Tibial artery (tissue), 4 donors: ENCODE measurements at regions not wholly inside any gene's neighbourhood (a gene's known extent, or its start where the extent isn't known, plus 50 kb on each side); places are given as distances from the start of the nearest gene placed in this dataset.

Source experiments
- DNase-seq, 2 donors: peaks; one replicate each; pipeline ENCODE4 v3.0.0-alpha.2; 2019
- H3K27ac ChIP-seq, 2 donors: fragments of 200-600 bp; sonication (generic) in 1 of 2; 1 replicate in 1 of 2; 2 replicates in 1 of 2; pipeline ENCODE4 v1.5.1; 2018 to 2019; ENCODE audit warnings: mild to moderate bottlenecking in 1 of 2
- H3K27me3 ChIP-seq, 2 donors: fragments of 200-600 bp; sonication (generic) in 1 of 2; one replicate each; pipeline versions ENCODE4 v1.5.1 to v1.6.0; 2016 to 2019
- H3K36me3 ChIP-seq, 3 donors: fragments of 200-600 bp; sonication (generic) in 2 of 3; one replicate each; pipeline ENCODE4 v1.5.1; 2016 to 2019; ENCODE audit warnings: mild to moderate bottlenecking in 2 of 3
- H3K4me1 ChIP-seq, 4 donors: fragments of 200-600 bp; sonication (generic) in 2 of 4; 1 replicate in 3 of 4; 2 replicates in 1 of 4; pipeline ENCODE4 v1.5.1; 2016 to 2019
- H3K4me3 ChIP-seq, 2 donors: fragments of 200-600 bp; sonication (generic) in 1 of 2; 1 replicate in 1 of 2; 2 replicates in 1 of 2; pipeline ENCODE4 v1.5.1; 2018 to 2019; ENCODE audit warnings: mild to moderate bottlenecking in 2 of 2
- H3K9me3 ChIP-seq, 3 donors: fragments of 200-600 bp; sonication (generic) in 1 of 3; one replicate each; pipeline ENCODE4 v1.5.1; 2016 to 2019
- CTCF ChIP-seq, 2 experiments: fragments of 200-600 bp in 1 of 2; fragments of 450-650 bp in 1 of 2; IDR thresholded peaks; one replicate each; pipeline ENCODE4 v1.5.1; 2017 to 2019; ENCODE audit warnings: antibody characterized with exemption in 2 of 2, mild to moderate bottlenecking in 1 of 2, moderate library complexity in 1 of 2
- intact Hi-C: fragments of 100-400 bp; cut with DNase I; formaldehyde crosslinking; loops from one replicate; pipeline ENCODE4 v1.15.0; 2023; ENCODE audit warnings: low total_unique reads

DNA sequence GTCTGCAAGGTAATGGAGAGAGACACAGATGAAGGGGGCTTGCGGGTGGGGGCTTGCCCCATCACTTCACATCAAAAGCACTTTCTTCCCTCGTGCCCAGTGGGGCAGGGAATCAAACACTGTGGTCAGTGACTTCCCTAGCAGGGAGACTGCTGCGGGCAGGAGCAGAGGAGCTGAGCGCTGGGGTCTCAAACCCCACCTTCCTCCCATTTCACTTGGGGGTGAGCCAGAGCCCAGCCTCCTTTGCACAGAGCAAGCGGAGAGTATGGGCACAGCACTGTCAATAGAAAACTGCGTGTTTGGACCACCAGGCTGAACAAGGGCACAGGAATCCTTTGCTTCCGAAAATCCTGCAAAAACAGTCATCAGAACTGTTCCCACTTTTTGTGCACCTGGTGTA is 355.8 kb upstream of the MKI67 start:
- Histone ChIP-seq H3K9me3 (no peaks in the 10 kb centered on the region), H3K27ac (no peak overlapping the region), H3K4me3 (no peak overlapping the region), H3K4me1 (no peaks in the 10 kb centered on the region), H3K27me3 (peaks cover 0 to 2% of the 10 kb centered on the region in 2 donors), H3K36me3 (no peaks in the 10 kb centered on the region)
- intact Hi-C loops: no loop called here
- no peak for DNase-seq
- TF ChIP-seq CTCF (IDR thresholded peaks at IDR 0.05): no peak

DNA sequence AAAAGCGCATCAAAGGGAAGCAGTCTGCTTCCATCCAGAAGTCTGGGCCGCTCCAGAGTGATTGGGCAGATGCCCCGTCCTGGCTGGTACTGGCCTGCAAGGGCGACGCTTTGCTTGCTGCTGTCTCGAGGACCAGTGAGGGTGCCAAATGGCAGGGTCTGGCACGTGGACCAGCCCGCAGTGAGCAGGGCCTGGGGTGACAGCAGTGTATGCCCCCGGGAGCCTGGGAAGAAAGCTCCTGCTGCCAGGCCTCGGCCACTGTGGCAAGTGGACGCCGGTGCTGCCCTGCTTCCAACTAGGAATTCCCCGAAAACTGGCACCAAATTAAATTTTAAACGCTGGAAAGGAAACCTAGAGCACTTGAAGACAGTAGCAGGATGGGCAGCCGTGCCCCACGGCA is 357.0 kb upstream of the MKI67 start:
- H3K4me3 ChIP-seq: no peak overlapping the region
- TF ChIP-seq CTCF (IDR thresholded peaks at IDR 0.05): no peak
- intact Hi-C loops: no loop called here
- DNase-seq: no peak
- peaks cover 0 to 6% (median 0%) of the 10 kb centered on the region in 3 donors for H3K9me3 ChIP-seq
- no peaks in the 10 kb centered on the region for H3K36me3 ChIP-seq
- H3K27me3 ChIP-seq: peaks cover 0 to 2% of the 10 kb centered on the region in 2 donors
- no peak overlapping the region for H3K27ac ChIP-seq
- no peaks in the 10 kb centered on the region for H3K4me1 ChIP-seq

- DNase-seq: no peak
- Histone ChIP-seq H3K9me3 (peaks cover 0 to 6% (median 0%) of the 10 kb centered on the region in 3 donors), H3K36me3 (no peaks in the 10 kb centered on the region), H3K4me1 (no peaks in the 10 kb centered on the region), H3K4me3 (no peak overlapping the region), H3K27ac (no peak overlapping the region), H3K27me3 (peaks cover 0 to 2% of the 10 kb centered on the region in 2 donors)
- no peak for TF ChIP-seq CTCF (IDR thresholded peaks at IDR 0.05)
- intact Hi-C loops: no loop called here
Observed at GRCh38 chr10:128484041-128484440, 357.8 kb upstream of the MKI67 start.

DNA sequence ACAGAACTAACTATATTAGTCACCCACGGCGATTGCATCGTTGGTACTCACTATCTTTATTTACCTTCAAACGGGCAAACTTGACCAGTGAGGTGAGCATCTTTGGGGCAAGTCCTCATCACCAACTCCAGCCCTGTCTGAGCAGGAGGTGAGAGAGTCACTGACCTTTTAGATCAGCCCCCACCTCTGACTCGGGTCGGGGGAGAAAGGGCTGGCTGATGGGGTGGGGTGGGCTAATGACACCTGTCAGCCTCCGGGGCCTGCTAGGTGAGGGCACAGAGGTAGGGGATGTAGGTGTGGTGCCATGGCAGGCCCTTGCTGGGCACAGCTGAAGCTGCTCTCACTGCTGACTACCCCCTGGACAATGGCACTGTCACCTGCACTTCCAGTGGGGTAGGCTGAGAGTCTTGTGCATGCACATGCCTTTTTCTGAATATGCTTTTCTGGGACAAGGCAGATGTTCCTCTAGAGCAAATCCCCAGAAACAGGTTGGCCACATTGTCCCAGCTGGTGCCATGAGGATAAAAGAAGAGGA is 359.5 kb upstream of the MKI67 start:
- Histone ChIP-seq H3K27ac (no peak overlapping the region), H3K36me3 (no peaks in the 10 kb centered on the region), H3K9me3 (peaks cover 0 to 6% (median 0%) of the 10 kb centered on the region in 3 donors), H3K4me1 (no peaks in the 10 kb centered on the region), H3K27me3 (no peaks in the 10 kb centered on the region), H3K4me3 (no peak overlapping the region)
- DNase-seq: no peak
- TF ChIP-seq CTCF (IDR thresholded peaks at IDR 0.05): no peak
- intact Hi-C loops: no loop called here

GRCh38 chr10:128487517-128487916 is 361.3 kb upstream of the MKI67 start:
- Histone ChIP-seq H3K4me1 (no peaks in the 10 kb centered on the region), H3K36me3 (no peaks in the 10 kb centered on the region), H3K27ac (no peak overlapping the region), H3K27me3 (no peaks in the 10 kb centered on the region), H3K4me3 (no peak overlapping the region), H3K9me3 (peaks cover 0 to 6% (median 0%) of the 10 kb centered on the region in 3 donors)
- no peak for TF ChIP-seq CTCF (IDR thresholded peaks at IDR 0.05)
- no peak for DNase-seq
- intact Hi-C loops: no loop called here
